Gastroesophageal sphincter (tissue), 4 donors: ENCODE measurements at regions not wholly inside any gene's neighbourhood (a gene's known extent, or its start where the extent isn't known, plus 50 kb on each side); places are given as distances from the start of the nearest gene placed in this dataset.

Source experiments
- ATAC-seq: fragments of 150-250 bp; one replicate; pipeline ENCODE4 v1.9.1; 2016; ENCODE audit warnings: mild to moderate bottlenecking, moderate library complexity
- H3K27ac ChIP-seq, 4 donors: fragments of 200-600 bp; sonication (generic) in 3 of 4; 1 replicate in 3 of 4; 2 replicates in 1 of 4; pipeline ENCODE4 v1.5.1; 2016 to 2019
- H3K27me3 ChIP-seq: fragments of 200-600 bp; sonication (generic); one replicate; pipeline ENCODE4 v1.5.1; 2019
- H3K36me3 ChIP-seq, 2 donors: fragments of 200-600 bp; sonication (generic); one replicate each; pipeline ENCODE4 v1.5.1; 2019; ENCODE audit warnings: control low read depth in 1 of 2
- H3K4me1 ChIP-seq, 3 donors: fragments of 200-600 bp; sonication (generic); 1 replicate in 2 of 3; 2 replicates in 1 of 3; pipeline ENCODE4 v1.5.1; 2016 to 2019; ENCODE audit warnings: control low read depth in 2 of 3
- H3K4me3 ChIP-seq, 2 donors: fragments of 200-600 bp; sonication (generic); one replicate each; pipeline ENCODE4 v1.5.1; 2019; ENCODE audit warnings: mild to moderate bottlenecking in 1 of 2, moderate library complexity in 1 of 2
- H3K9me3 ChIP-seq, 3 donors: fragments of 200-600 bp; sonication (generic); one replicate each; pipeline ENCODE4 v1.5.1; 2017 to 2019; ENCODE audit warnings: control low read depth in 2 of 3
- EP300 ChIP-seq: sonication (generic); formaldehyde crosslinking; IDR thresholded peaks from one replicate; pipeline ENCODE4 v1.6.1; 2017; ENCODE audit warnings: antibody characterized with exemption, mild to moderate bottlenecking
- POLR2A ChIP-seq, 2 donors: fragments of 450-650 bp; IDR thresholded peaks; one replicate each; pipeline ENCODE4 v1.6.1; 2017; ENCODE audit warnings: antibody characterized with exemption in 2 of 2, mild to moderate bottlenecking in 2 of 2, moderate library complexity in 1 of 2
- POLR2AphosphoS5 ChIP-seq: sonication (generic); formaldehyde crosslinking; IDR thresholded peaks from one replicate; pipeline ENCODE4 v1.6.1; 2017; ENCODE audit warnings: antibody characterized with exemption
- WGBS, 2 donors: methylation state at CpG; one replicate each; pipeline ENCODE4 v1.1.5; 2018; ENCODE audit warnings: low coverage in 1 of 2; 5-methylcytosine and 5-hydroxymethylcytosine counted together
- TF ChIP-seq, protein P1 (sequence below), 4 experiments: fragments of 200-600 bp in 2 of 4; fragments of 450-650 bp in 2 of 4; sonication (generic) in 1 of 4; IDR thresholded peaks; one replicate each; pipeline ENCODE4 v1.5.1; 2017 to 2019; ENCODE audit warnings: antibody characterized with exemption in 4 of 4, mild to moderate bottlenecking in 2 of 4, moderate library complexity in 2 of 4

DNA sequence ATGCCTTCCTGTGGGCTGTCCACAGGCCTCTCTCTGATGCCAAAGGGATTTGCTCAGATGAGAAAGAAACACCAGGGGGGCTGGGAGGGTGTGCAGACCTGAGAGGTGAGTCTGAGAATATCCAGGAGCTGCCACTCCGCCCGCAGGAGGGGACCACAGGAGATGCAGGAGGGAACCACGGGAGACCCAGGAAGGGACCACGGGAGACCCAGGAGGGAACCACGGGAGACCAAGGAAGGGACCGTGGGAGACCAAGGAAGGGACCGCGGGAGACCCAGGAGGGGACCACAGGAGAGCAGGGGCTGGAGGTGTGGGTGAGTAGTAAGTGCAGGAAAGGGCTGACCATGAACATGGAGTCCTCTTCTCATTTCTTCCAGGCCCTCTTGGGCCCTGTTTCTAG is 74.6 kb upstream of the SFSWAP start:
- WGBS, 2 donors = 94 to 100% methylated on average over 2 to 4 of the region's 8 CpGs
- Histone ChIP-seq H3K27me3 (peaks cover 60% of the 10 kb centered on the region), H3K4me3 (no peak overlapping the region), H3K36me3 (no peaks in the 10 kb centered on the region), H3K27ac (no peak overlapping the region), H3K4me1 (no peaks in the 10 kb centered on the region), H3K9me3 (no peaks in the 10 kb centered on the region)
- TF ChIP-seq, protein P1, sequence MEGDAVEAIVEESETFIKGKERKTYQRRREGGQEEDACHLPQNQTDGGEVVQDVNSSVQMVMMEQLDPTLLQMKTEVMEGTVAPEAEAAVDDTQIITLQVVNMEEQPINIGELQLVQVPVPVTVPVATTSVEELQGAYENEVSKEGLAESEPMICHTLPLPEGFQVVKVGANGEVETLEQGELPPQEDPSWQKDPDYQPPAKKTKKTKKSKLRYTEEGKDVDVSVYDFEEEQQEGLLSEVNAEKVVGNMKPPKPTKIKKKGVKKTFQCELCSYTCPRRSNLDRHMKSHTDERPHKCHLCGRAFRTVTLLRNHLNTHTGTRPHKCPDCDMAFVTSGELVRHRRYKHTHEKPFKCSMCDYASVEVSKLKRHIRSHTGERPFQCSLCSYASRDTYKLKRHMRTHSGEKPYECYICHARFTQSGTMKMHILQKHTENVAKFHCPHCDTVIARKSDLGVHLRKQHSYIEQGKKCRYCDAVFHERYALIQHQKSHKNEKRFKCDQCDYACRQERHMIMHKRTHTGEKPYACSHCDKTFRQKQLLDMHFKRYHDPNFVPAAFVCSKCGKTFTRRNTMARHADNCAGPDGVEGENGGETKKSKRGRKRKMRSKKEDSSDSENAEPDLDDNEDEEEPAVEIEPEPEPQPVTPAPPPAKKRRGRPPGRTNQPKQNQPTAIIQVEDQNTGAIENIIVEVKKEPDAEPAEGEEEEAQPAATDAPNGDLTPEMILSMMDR (IDR thresholded peaks at IDR 0.05) = no peak
- TF ChIP-seq POLR2A (IDR thresholded peaks at IDR 0.05) (no peak), EP300 (no peak), POLR2AphosphoS5 (no peak)
- ATAC-seq = no peak

DNA sequence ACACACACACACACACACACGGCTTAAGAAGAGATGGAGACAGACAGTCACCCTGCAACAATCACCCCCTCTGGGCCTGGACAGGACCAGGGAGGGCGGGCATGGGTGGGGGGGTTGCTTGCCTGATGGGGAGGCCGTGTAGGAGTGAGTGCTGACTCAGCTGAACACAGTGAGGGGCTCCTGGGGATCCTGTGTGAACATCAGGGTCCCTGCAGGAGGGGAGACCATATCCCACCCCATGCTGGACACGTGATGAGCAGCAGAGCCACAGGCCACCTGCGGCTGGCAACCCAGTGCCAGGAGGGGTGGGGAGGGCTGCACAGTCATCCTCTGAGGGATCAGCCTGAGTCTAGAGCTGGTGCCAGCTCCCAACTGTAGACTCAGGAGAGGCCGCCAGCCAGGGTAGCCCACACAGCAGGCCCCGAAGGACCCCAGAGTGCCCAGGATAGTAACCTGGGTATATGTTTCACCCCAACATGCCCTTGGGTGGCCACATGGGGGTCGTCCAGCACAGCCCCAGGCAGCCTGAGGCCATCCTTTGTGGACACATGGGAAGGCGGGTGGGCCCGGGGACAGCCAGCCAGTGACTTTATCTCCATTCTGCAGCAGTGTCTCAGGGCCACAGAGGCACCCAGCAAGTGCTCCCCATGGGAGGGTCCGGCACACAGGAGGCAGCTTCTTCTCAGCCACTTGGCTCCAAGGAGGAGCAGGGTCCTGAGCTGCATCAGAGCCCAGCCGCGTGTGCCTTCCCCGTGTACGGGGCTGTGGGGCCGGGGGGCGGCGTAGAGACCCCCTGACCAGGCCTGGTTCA is 73.7 kb upstream of the SFSWAP start:
- H3K36me3 ChIP-seq = no peaks in the 10 kb centered on the region
- TF ChIP-seq, protein P1 (IDR thresholded peaks at IDR 0.05) = no peak
- TF ChIP-seq POLR2AphosphoS5 (no peak), EP300 (no peak), POLR2A (IDR thresholded peaks at IDR 0.05) (no peak)
- H3K27me3 ChIP-seq = peaks cover 62% of the 10 kb centered on the region
- ATAC-seq = no peak
- no peaks in the 10 kb centered on the region for H3K4me1 ChIP-seq
- H3K27ac ChIP-seq = no peak overlapping the region
- H3K9me3 ChIP-seq = no peaks in the 10 kb centered on the region
- WGBS, 2 donors = 20% methylated on average over 1 of the region's 18 CpGs; no CpG with 5 or more reads in 1 of the 2 donors
- no peak overlapping the region for H3K4me3 ChIP-seq

DNA sequence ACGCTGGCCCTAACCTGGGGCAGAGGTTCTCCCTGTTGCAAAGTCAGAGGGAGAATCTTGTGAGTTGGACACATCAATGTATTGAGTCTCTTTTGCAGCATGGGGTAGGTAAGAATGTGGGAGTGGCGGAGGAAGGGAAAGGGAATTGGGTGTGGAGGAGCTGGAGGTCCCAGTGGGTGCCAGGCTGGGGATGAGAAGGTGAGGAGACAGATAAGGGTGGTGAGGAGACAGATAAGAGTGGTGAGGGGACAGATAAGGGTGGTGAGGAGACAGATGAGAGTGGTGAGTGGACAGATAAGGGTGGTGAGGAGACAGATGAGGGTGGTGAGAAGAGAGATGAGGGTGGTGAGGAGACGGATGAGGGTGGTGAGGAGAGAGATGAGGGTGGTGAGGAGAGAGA is 72.9 kb upstream of the SFSWAP start:
- no peaks in the 10 kb centered on the region for H3K9me3 ChIP-seq
- H3K4me3 ChIP-seq = no peak overlapping the region
- H3K27ac ChIP-seq = no peak overlapping the region
- 54 to 71% methylated on average over 1 to 3 of the region's 3 CpGs for WGBS, 2 donors
- no peaks in the 10 kb centered on the region for H3K4me1 ChIP-seq
- H3K27me3 ChIP-seq = peaks cover 71% of the 10 kb centered on the region
- H3K36me3 ChIP-seq = no peaks in the 10 kb centered on the region
- no peak for ATAC-seq
- no peak for TF ChIP-seq POLR2AphosphoS5
- TF ChIP-seq POLR2A (IDR thresholded peaks at IDR 0.05) = no peak
- no peak for TF ChIP-seq EP300
- TF ChIP-seq, protein P1 (IDR thresholded peaks at IDR 0.05) = no peak

DNA sequence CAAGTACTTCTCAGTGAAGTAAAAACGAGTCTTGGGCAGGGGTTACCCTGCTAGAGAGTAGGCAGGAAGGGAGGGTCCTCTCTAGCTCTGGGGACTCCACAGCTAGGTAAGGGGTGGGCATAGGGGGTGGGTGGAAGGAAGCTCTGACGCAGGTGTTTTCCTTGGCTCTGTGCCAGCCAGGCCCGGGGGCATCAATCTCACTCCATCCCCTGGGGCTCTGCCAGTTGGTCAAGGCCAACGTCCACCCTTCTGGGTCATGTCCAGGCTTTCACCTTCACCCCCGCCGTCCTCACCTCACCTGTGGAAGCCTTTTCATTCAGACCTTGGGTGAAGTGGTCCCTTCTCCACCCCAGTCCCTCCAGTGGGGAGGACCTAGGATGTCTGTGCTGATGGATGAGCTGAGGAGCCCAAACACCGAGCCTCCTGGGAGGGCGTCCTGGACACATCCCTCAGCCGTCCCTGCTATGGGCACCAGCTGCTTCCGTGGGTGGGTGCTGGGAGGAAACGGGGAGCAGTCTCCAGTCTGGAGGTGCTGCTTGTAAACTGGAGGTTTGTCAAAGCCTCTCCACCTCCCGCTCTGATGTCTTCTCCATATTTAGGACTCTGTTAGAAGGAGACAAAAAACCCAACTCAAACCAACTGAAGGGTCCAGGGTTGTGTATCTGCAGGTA is 71.5 kb upstream of the SFSWAP start:
- Histone ChIP-seq H3K36me3 (no peaks in the 10 kb centered on the region), H3K27ac (no peak overlapping the region), H3K27me3 (peaks cover 70% of the 10 kb centered on the region), H3K4me1 (no peaks in the 10 kb centered on the region), H3K9me3 (no peaks in the 10 kb centered on the region), H3K4me3 (no peak overlapping the region)
- TF ChIP-seq POLR2AphosphoS5 = no peak
- TF ChIP-seq EP300 = no peak
- TF ChIP-seq, protein P1 (IDR thresholded peaks at IDR 0.05) = no peak
- TF ChIP-seq POLR2A (IDR thresholded peaks at IDR 0.05) = no peak
- WGBS, 2 donors = 60 to 75% methylated on average over 1 to 4 of the region's 12 CpGs
- ATAC-seq = no peak

DNA sequence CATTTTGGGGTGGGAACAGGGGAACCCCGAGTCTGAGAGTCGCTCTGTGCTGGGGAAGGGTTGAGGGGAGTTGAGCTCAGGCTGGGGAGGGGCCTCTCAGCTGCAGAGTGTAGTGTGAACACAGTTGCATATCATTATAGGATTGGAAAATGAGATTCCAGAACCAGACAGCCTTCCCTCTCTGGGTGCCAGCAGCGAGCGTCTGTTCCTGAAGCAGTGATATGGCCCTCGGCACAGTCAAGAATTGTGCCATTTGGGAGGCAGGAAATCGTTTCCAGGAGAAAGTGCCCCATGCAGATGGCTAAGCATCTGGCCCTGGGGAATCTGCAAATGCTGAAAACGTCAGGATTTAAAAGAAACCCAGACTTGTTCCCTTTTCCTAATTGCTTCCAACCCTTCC is 70.4 kb upstream of the SFSWAP start:
- H3K4me3 ChIP-seq = no peak overlapping the region
- no peaks in the 10 kb centered on the region for H3K4me1 ChIP-seq
- H3K27me3 ChIP-seq = peaks cover 68% of the 10 kb centered on the region
- H3K9me3 ChIP-seq = no peaks in the 10 kb centered on the region
- TF ChIP-seq EP300 (no peak), POLR2A (IDR thresholded peaks at IDR 0.05) (no peak), POLR2AphosphoS5 (no peak)
- TF ChIP-seq, protein P1 (IDR thresholded peaks at IDR 0.05) = no peak
- 36 to 60% methylated on average over 1 to 5 of the region's 7 CpGs for WGBS, 2 donors
- H3K36me3 ChIP-seq = no peaks in the 10 kb centered on the region
- no peak overlapping the region for H3K27ac ChIP-seq
- ATAC-seq = no peak
